Testis (tissue), 2 donors: ENCODE measurements at regions not wholly inside any gene's neighbourhood (a gene's known extent, or its start where the extent isn't known, plus 50 kb on each side); places are given as distances from the start of the nearest gene placed in this dataset.

Source experiments
- DNase-seq: peaks from one replicate; pipeline ENCODE4 v3.0.0-alpha.2; 2019
- H3K27ac ChIP-seq, 2 donors: fragments of 200-600 bp; sonication (generic); one replicate each; pipeline ENCODE4 v1.5.1; 2019
- H3K27me3 ChIP-seq: fragments of 200-600 bp; sonication (generic); one replicate; pipeline ENCODE4 v1.5.1; 2019
- H3K36me3 ChIP-seq: fragments of 200-600 bp; sonication (generic); one replicate; pipeline ENCODE4 v1.5.1; 2017; ENCODE audit warnings: low read depth; ENCODE audit errors: missing control alignments
- H3K4me1 ChIP-seq: fragments of 200-600 bp; sonication (generic); one replicate; pipeline ENCODE4 v1.5.1; 2019
- H3K4me3 ChIP-seq, 2 donors: fragments of 200-600 bp; sonication (generic); one replicate each; pipeline ENCODE4 v1.5.1; 2017 to 2019
- H3K9me3 ChIP-seq: fragments of 200-600 bp; sonication (generic); one replicate; pipeline ENCODE4 v1.5.1; 2017
- POLR2A ChIP-seq: fragments of 450-650 bp; IDR thresholded peaks from one replicate; pipeline ENCODE4 v1.6.1; 2017; ENCODE audit warnings: antibody characterized with exemption, mild to moderate bottlenecking, moderate library complexity
- WGBS, 2 donors: methylation state at CpG; one replicate each; pipeline ENCODE4 v1.1.5; 2018; 5-methylcytosine and 5-hydroxymethylcytosine counted together
- intact Hi-C: fragments of 100-400 bp; cut with DNase I; formaldehyde crosslinking; loops from one replicate; pipeline ENCODE4 v1.15.1; 2023; ENCODE audit warnings: low total_unique reads
- TF ChIP-seq, protein P1 (sequence below), 3 experiments: fragments of 450-650 bp in 2 of 3; fragments of 200-600 bp in 1 of 3; sonication (generic) in 1 of 3; IDR thresholded peaks; one replicate each; pipeline ENCODE4 v1.5.1; 2016 to 2019; ENCODE audit warnings: antibody characterized with exemption in 3 of 3, mild to moderate bottlenecking in 2 of 3, moderate library complexity in 1 of 3

DNA sequence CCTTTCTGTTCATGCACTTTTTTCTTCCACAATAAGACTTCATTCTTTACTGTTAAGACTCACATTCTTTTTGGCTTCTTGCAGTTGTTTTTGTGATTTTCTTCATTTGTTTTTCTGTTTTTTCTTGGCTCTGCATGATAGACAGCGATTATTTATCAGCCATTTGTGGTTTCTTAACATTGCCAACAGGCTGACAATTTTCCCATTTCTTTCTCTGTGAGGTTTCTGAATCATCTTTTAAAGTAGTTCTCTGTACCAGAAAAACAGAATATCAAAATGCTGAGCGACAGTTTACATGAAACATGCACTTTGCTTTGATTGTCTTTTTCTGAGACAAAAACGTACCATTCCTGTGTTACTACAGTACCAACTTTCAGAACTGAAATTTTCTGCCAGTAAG lies 334.2 kb upstream of the MAGI2 start:
- H3K27ac ChIP-seq: no peak overlapping the region
- TF ChIP-seq POLR2A: no peak
- TF ChIP-seq, protein P1, sequence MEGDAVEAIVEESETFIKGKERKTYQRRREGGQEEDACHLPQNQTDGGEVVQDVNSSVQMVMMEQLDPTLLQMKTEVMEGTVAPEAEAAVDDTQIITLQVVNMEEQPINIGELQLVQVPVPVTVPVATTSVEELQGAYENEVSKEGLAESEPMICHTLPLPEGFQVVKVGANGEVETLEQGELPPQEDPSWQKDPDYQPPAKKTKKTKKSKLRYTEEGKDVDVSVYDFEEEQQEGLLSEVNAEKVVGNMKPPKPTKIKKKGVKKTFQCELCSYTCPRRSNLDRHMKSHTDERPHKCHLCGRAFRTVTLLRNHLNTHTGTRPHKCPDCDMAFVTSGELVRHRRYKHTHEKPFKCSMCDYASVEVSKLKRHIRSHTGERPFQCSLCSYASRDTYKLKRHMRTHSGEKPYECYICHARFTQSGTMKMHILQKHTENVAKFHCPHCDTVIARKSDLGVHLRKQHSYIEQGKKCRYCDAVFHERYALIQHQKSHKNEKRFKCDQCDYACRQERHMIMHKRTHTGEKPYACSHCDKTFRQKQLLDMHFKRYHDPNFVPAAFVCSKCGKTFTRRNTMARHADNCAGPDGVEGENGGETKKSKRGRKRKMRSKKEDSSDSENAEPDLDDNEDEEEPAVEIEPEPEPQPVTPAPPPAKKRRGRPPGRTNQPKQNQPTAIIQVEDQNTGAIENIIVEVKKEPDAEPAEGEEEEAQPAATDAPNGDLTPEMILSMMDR (IDR thresholded peaks at IDR 0.05): no peak
- no peaks in the 10 kb centered on the region for H3K4me1 ChIP-seq
- 70 to 77% methylated on average over 3 of the region's 3 CpGs for WGBS, 2 donors
- H3K27me3 ChIP-seq: no peaks in the 10 kb centered on the region
- H3K9me3 ChIP-seq: no peaks in the 10 kb centered on the region
- H3K36me3 ChIP-seq: no peaks in the 10 kb centered on the region
- DNase-seq: no peak
- intact Hi-C loops: no loop called here
- H3K4me3 ChIP-seq: no peak overlapping the region

- 67 to 73% methylated on average over 2 of the region's 2 CpGs for WGBS, 2 donors
- H3K27ac ChIP-seq: no peak overlapping the region
- H3K9me3 ChIP-seq: no peaks in the 10 kb centered on the region
- intact Hi-C loops: no loop called here
- no peaks in the 10 kb centered on the region for H3K4me1 ChIP-seq
- no peak overlapping the region for H3K4me3 ChIP-seq
- no peaks in the 10 kb centered on the region for H3K36me3 ChIP-seq
- no peaks in the 10 kb centered on the region for H3K27me3 ChIP-seq
- TF ChIP-seq, protein P1 (IDR thresholded peaks at IDR 0.05): no peak
- no peak for TF ChIP-seq POLR2A
- no peak for DNase-seq
Observed at GRCh38 chr7:79787096-79787495, 333.6 kb upstream of the MAGI2 start.

DNA sequence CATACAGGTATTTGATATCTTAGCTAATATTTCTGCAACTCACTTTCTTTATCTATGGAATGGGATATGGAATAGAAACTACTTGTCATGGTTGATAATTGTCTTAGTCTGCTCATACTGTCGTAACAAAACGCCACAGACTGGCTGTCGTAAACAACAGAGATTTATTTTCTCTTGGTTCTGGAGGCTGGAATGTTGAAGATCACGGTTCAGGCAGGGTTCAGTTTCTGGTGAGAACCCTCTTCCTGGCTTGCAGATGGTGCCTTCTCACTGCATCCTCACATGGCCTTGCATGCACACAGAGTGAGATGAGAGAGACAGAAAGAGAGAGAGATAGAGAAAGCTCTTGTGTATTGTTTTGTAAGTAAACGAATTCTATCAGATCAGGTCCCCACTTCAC lies 332.7 kb upstream of the MAGI2 start:
- no peak for DNase-seq
- intact Hi-C loops: no loop called here
- no peak overlapping the region for H3K27ac ChIP-seq
- 80 to 83% methylated on average over 5 of the region's 5 CpGs for WGBS, 2 donors
- no peaks in the 10 kb centered on the region for H3K36me3 ChIP-seq
- H3K4me1 ChIP-seq: no peaks in the 10 kb centered on the region
- no peaks in the 10 kb centered on the region for H3K9me3 ChIP-seq
- TF ChIP-seq POLR2A: no peak
- TF ChIP-seq, protein P1 (IDR thresholded peaks at IDR 0.05): no peak
- H3K4me3 ChIP-seq: no peak overlapping the region
- no peaks in the 10 kb centered on the region for H3K27me3 ChIP-seq

GRCh38 chr7:79785556-79785955 lies 332.1 kb upstream of the MAGI2 start:
- Histone ChIP-seq H3K4me1 (no peaks in the 10 kb centered on the region), H3K36me3 (no peaks in the 10 kb centered on the region), H3K4me3 (no peak overlapping the region), H3K9me3 (no peaks in the 10 kb centered on the region), H3K27ac (no peak overlapping the region), H3K27me3 (no peaks in the 10 kb centered on the region)
- whole genome bisulfite sequencing, 2 donors: 76 to 81% methylated on average over 3 of the region's 3 CpGs
- TF ChIP-seq, protein P1 (IDR thresholded peaks at IDR 0.05): no peak
- no peak for TF ChIP-seq POLR2A
- no peak for DNase-seq
- intact Hi-C loops: no loop called here

DNA sequence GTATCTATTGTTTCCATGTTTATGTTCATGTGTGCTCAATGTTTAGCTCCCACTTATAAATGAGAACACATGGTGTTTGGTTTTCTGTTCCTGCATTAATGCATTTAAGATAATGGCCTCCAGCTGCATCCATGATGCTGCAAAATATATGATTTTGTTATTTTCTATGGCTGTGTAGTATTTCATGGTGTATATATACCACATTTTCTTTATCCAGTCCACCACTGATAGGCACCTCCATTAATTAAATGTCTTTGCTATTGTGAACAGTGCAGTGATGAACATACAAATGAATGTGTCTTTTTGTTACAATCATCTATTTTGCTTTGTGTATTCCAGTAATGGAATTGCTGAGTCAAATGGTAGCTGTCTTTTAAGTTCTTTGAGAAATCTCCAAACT lies 329.4 kb upstream of the MAGI2 start:
- DNase-seq: no peak
- Histone ChIP-seq H3K27ac (no peak overlapping the region), H3K4me1 (no peaks in the 10 kb centered on the region), H3K4me3 (no peak overlapping the region), H3K36me3 (no peaks in the 10 kb centered on the region), H3K9me3 (no peaks in the 10 kb centered on the region), H3K27me3 (no peaks in the 10 kb centered on the region)
- TF ChIP-seq POLR2A: no peak
- TF ChIP-seq, protein P1 (IDR thresholded peaks at IDR 0.05): no peak
- intact Hi-C loops: no loop called here
